ENCODE measurements at regions not wholly inside any gene's neighbourhood (a gene's known extent, or its start where the extent isn't known, plus 50 kb on each side); places are given as distances from the start of the nearest gene placed in this dataset.

GRCh38 chr5:114702731-114703130 lies 340.9 kb downstream of the KCNN2 start:
- Mint-ChIP-seq H3K36me3 (ENCODE audit: low read depth) (no peaks in the 10 kb centered on the region), H3K9me3 (no peaks in the 10 kb centered on the region), H3K27me3 (ENCODE audit: low read depth) (no peaks in the 10 kb centered on the region), H3K27ac (no peak overlapping the region), H3K4me3 (no peak overlapping the region), H3K4me1 (no peaks in the 10 kb centered on the region)
- TF ChIP-seq CTCF (IDR thresholded peaks at IDR 0.05; ENCODE audit: unreplicated experiment in 3 of 3), result no peak

- Mint-ChIP-seq H3K27me3 (ENCODE audit: low read depth) (no peaks in the 10 kb centered on the region), H3K4me3 (no peak overlapping the region), H3K36me3 (ENCODE audit: low read depth) (no peaks in the 10 kb centered on the region), H3K9me3 (no peaks in the 10 kb centered on the region), H3K27ac (no peak overlapping the region), H3K4me1 (no peaks in the 10 kb centered on the region)
- no peak for TF ChIP-seq CTCF (IDR thresholded peaks at IDR 0.05; ENCODE audit: unreplicated experiment in 3 of 3)
These were observed 340.3 kb downstream of the KCNN2 start for GRCh38 chr5:114702136-114702535.

- TF ChIP-seq CTCF (IDR thresholded peaks at IDR 0.05; ENCODE audit: unreplicated experiment in 3 of 3), result no peak
- no peaks in the 10 kb centered on the region for H3K4me1 Mint-ChIP-seq
- H3K4me3 Mint-ChIP-seq, result no peak overlapping the region
- no peaks in the 10 kb centered on the region for H3K27me3 Mint-ChIP-seq (ENCODE audit: low read depth)
- H3K9me3 Mint-ChIP-seq, result peaks cover 5% of the 10 kb centered on the region
- H3K36me3 Mint-ChIP-seq (ENCODE audit: low read depth), result no peaks in the 10 kb centered on the region
- H3K27ac Mint-ChIP-seq, result no peak overlapping the region
These were observed 339.0 kb downstream of the KCNN2 start for GRCh38 chr5:114700823-114701222.

- H3K36me3 Mint-ChIP-seq (ENCODE audit: low read depth), result no peaks in the 10 kb centered on the region
These were observed 333.5 kb downstream of the KCNN2 start for GRCh38 chr5:114695292-114695904.

GRCh38 chr5:114686356-114686755 lies 324.5 kb downstream of the KCNN2 start:
- Mint-ChIP-seq H3K4me1 (no peaks in the 10 kb centered on the region), H3K36me3 (ENCODE audit: low read depth) (no peaks in the 10 kb centered on the region), H3K4me3 (no peak overlapping the region), H3K27ac (no peak overlapping the region), H3K27me3 (ENCODE audit: low read depth) (no peaks in the 10 kb centered on the region), H3K9me3 (peaks cover 8% of the 10 kb centered on the region)
- TF ChIP-seq CTCF (IDR thresholded peaks at IDR 0.05; ENCODE audit: unreplicated experiment in 3 of 3), result no peak

More at GRCh38 chr5:114695292-114695904, 333.5 kb downstream of the KCNN2 start:
- no peak overlapping the region for H3K27ac Mint-ChIP-seq
- H3K27me3 Mint-ChIP-seq (ENCODE audit: low read depth), result no peaks in the 10 kb centered on the region
- H3K4me3 Mint-ChIP-seq, result no peak overlapping the region
- peaks cover 9% of the 10 kb centered on the region for H3K9me3 Mint-ChIP-seq
- H3K4me1 Mint-ChIP-seq, result no peaks in the 10 kb centered on the region
- TF ChIP-seq CTCF (IDR thresholded peaks at IDR 0.05; ENCODE audit: unreplicated experiment in 3 of 3), result no peak

GRCh38 chr5:114678778-114679177 lies 316.9 kb downstream of the KCNN2 start:
- Mint-ChIP-seq H3K4me3 (no peak overlapping the region), H3K36me3 (ENCODE audit: low read depth) (no peaks in the 10 kb centered on the region), H3K27ac (no peak overlapping the region), H3K27me3 (ENCODE audit: low read depth) (no peaks in the 10 kb centered on the region), H3K9me3 (peaks cover 6% of the 10 kb centered on the region), H3K4me1 (no peaks in the 10 kb centered on the region)
- no peak for TF ChIP-seq CTCF (IDR thresholded peaks at IDR 0.05; ENCODE audit: unreplicated experiment in 3 of 3)
